ENCODE measurements at regions not wholly inside any gene's neighbourhood (a gene's known extent, or its start where the extent isn't known, plus 50 kb on each side); places are given as distances from the start of the nearest gene placed in this dataset.

GRCh38 chr7:155363146-155363539 is 65.5 kb downstream of the INSIG1 start (continued):
- TF ChIP-seq ZNF462 (CRISPR knock-in tag; IDR thresholded peaks at IDR 0.05) = no peak
- no peak for TF ChIP-seq ZNF331 (CRISPR knock-in tag; IDR thresholded peaks at IDR 0.05; ENCODE audit: low read depth)
- no peak for TF ChIP-seq STAT1 (IDR thresholded peaks at IDR 0.05; ENCODE audit: unreplicated experiment)
- no peak for TF ChIP-seq EZH2phosphoT487 (IDR thresholded peaks at IDR 0.05; ENCODE audit: unreplicated experiment)

- H3K4me1 Mint-ChIP-seq = peaks cover 11% of the 10 kb centered on the region
- ATAC-seq (peak; percentile 39), DNase-seq (ENCODE audit: low spot score) (no peak)
- H3K79me2 ChIP-seq (replicated peaks; ENCODE audit: insufficient read depth) = no peaks in the 10 kb centered on the region
- H3K27me3 ChIP-seq (ENCODE audit: insufficient read depth) = peaks cover 11% of the 10 kb centered on the region
- H3F3A ChIP-seq (replicated peaks; ENCODE audit: low read depth) = no peaks in the 10 kb centered on the region
- H3K27ac ChIP-seq (ENCODE audit: low read depth) = no peak overlapping the region
- peaks cover 16% of the 10 kb centered on the region for H3K9me3 Mint-ChIP-seq
- no peaks in the 10 kb centered on the region for H3K9me2 ChIP-seq (ENCODE audit: insufficient read depth)
- peaks cover 39% of the 10 kb centered on the region for H3K27me3 Mint-ChIP-seq (ENCODE audit: insufficient read depth, low read depth, poor library complexity)
- H3K4me1 ChIP-seq (ENCODE audit: insufficient read depth) = no peaks in the 10 kb centered on the region
- no peak overlapping the region for H3K4me3 ChIP-seq
- H3K36me3 ChIP-seq (ENCODE audit: insufficient read depth) = no peaks in the 10 kb centered on the region
- H2AFZ ChIP-seq = no peak overlapping the region
- no peak overlapping the region for H3K27ac Mint-ChIP-seq
- H3K4me2 ChIP-seq = no peak overlapping the region
- H4K20me1 ChIP-seq (replicated peaks; ENCODE audit: insufficient read depth) = no peaks in the 10 kb centered on the region
- H3K4me3 Mint-ChIP-seq = no peak overlapping the region
- H3K36me3 Mint-ChIP-seq (ENCODE audit: low read depth) = peaks cover 6% of the 10 kb centered on the region
- no peak for TF ChIP-seq CREB1 (CRISPR knock-in tag; IDR thresholded peaks at IDR 0.05; ENCODE audit: low read depth)
- TF ChIP-seq CTCF (conservative IDR thresholded peaks at IDR 0.05; ENCODE audit: low read depth in 2 of 2) = peak in 1 of 2 experiments; percentile 34; a peak in 2 of 4 replicates
Measured at GRCh38 chr7:155363852-155364600, 66.3 kb downstream of the INSIG1 start.

Data from GM23338 (cell line).